Stimulated activated CD8-positive, alpha-beta memory T cell treated with anti-CD3 and anti-CD28 coated beads, Interleukin-15, amount 100 ng/mL, for 24 hours (primary cell): ENCODE measurements at regions not wholly inside any gene's neighbourhood (a gene's known extent, or its start where the extent isn't known, plus 50 kb on each side); places are given as distances from the start of the nearest gene placed in this dataset.

Source experiments
- DNase-seq: peaks from one replicate; pipeline ENCODE4 v3.0.0-alpha.2; 2020; ENCODE audit warnings: low read depth

DNA sequence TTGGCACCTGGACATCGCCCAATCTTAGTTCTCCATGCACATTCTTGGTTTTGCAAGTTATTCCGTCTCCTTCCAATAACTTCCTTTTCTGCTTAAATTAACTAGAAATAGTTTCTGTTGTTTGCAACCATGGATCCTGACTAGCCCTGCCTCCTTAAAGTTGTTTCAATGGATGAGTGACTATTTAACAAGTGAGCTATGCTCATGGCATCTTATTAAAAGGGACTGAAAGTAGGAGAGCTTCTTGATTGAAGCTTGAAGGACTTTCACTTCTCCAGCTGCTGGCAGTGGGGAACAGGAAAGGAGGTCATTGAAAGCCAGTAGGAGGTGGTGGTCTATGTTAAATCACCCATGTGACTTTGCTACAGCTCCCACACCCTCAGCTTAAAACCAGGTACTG lies 466.8 kb downstream of the ARHGEF28 start:
- DNase-seq: no peak

DNA sequence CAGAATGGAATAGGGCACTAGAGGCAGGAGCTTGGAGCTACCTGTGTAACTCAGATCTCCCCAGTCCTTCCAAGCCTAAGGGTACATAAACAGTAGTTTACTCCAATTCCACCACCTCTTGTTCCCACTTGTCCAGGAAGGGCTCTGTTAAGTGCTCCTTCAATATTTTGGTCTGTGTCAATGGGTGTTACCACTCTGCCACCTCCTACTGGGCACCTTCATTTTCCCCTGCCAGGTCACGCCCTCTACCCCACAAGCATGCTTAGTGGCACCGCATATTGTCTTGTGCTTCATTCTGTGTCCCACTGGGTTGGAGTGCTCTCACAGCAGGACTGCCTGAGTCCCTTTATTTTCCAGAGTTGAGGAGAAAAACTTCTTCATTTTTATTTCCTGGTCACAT lies 459.8 kb downstream of the ARHGEF28 start:
- no peak for DNase-seq

DNA sequence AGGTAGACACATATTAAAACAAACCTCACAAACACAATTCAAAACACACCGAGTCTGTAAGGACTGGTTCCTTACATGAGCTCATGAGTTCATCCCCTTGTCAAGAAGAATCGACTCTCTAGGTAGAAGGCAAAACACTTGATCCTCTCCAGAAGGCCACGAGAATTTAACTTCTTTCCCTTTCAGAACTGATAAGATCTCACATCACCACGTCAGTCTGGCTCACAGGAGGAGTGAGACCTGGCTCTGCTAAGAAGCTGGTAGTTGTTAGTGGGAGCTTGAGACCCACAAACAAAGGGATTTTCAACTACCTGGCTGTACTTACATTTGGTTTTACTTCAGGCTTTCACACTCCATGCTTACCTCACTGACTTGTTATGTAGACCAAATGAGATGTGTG lies 459.2 kb downstream of the ARHGEF28 start:
- no peak for DNase-seq

DNA sequence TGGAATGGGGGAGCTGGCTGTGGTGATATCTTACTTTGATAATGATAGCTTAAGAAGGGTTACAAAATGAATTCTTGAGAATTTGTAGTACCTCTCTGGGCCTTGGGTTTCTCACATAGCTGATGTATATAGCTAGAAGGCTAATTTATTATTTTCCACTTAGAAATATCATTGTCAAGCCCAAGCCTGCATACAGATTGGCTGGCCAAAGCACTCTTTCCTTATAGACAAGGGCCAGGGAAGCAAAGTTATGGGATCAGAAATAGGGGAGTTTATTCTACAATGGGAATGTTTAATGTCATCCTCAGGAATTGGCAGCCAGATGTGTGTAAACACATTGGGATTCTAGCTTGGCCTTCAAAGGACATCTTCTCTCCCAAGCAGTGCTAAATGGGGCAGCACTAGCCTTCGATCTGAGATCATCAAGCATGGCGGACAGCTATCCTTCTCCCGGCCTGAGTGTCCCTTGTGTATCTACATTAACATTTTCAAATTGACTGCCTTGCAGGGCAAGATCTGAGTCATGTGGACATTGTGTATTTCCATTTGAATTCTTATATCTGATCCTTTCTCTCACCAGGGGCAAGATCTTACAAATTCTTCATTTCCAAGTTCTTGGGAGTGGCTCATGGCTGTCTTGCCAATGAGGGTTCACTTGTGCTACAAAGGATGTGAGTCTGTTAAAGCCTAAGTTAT lies 457.2 kb downstream of the ARHGEF28 start:
- no peak for DNase-seq

DNA sequence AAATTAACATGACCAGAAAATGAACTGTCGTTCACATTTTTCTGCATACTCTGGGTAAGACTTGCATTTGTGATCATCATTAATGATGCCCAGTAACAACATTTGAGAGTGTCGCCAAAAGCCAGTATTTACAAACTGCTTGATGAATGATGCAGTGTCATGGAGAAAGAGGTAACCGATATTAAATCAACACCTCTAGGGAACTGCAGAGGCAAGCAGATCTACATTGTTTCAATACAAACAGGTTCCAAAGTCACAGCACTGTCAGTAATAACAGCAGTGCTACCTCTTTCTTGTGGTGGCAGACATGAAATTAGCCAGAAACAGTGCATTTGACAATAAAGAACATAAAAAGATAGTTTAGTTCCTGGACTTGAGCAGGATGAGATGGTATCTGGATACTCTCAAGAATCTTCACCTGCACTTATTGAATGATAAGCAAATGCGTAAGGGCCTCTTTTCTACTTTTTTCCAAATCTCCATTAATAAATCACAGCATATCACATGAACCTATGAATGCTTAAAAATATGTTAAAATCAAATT lies 456.6 kb downstream of the ARHGEF28 start:
- DNase-seq: no peak

DNA sequence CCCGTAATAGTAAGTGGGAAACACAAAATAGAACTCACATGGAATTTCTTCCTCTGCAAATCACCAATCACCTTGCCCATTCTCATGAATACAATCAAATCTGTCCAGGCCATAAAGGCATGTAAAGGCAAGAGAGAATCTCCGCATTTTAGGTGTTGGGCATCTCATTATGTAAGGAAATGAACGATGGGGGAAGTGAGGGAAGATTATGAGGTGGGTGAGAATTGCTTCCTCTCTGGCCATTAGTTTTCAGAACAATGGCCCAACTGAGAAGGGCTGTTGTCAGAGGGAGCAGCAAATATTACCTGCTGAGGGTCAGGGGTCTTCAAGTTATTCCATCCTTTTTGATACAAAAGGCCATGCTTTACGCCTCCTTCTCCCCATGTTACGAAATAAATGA lies 455.1 kb downstream of the ARHGEF28 start:
- DNase-seq: no peak

DNA sequence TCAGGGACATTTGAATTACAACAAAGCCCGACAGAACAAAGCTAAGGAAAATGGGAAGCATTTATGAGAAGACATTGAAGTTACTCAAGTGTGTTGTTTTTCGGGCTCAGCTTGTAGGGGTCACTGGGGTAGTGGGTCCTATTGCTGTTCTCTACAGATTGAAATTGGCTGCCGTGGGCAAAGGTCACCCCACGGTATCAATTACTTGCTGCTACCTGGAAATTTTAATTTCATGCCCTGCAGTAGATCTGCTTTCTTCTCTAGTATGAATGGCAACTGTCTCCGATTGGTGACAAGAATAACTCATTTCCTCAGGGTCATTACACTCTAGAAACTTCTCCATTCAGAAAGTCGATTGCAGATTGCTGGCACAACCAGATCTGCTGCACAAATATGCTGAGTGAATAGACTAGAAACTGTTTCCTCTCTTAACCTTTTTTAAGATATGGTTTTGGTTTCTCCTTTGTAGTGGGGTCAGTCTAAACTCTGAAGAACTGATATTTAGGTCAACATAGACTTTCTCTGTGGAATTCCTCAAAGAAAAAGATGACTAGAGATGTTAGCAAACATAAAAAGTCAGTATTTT lies 454.1 kb downstream of the ARHGEF28 start:
- DNase-seq: no peak

DNA sequence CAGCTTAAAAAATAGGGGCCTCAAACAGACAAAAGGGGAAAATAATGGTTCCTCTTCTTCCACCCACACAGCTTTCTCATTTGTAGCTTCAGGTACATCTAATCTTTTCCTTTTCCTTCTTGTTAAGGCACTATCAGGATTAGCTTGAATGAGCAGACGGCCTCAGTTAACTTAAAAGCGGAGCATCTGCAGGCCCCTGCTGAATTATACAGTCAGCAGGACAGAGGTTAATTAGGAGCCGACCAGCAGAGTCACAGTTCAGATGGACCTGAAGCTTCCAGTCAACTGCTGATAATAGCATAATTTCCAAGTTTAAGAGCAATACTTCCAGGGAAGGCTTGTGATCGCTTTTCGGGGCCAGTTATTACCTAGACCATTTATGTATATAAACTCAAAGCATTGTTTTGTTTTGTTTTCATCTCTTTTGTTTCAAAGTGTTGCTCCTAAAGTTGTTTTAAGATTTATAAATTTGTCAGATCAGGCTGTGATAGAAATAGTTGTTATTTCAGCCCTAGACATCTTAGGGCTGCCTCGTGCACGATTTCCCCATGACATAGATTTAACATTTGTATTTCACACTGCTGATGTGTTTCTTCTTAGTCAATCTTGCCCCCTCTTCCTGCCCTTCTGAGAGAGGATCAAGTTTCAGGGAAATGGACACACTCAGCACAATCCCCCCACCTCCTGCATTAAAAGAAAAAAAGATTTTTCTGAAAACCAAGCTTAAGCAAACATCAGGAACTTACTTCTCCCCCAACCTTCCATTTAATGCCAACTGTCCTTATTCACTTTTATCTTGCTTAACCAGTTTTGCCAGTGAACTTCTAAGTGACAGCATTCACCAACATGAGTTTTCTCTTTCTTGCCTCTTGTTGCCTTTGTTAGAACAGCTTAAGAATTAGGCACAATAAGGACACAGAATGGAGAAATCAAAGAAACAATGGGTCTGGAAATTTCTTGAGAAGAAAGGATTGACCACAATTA lies 449.8 kb downstream of the ARHGEF28 start:
- DNase-seq: no peak

DNA sequence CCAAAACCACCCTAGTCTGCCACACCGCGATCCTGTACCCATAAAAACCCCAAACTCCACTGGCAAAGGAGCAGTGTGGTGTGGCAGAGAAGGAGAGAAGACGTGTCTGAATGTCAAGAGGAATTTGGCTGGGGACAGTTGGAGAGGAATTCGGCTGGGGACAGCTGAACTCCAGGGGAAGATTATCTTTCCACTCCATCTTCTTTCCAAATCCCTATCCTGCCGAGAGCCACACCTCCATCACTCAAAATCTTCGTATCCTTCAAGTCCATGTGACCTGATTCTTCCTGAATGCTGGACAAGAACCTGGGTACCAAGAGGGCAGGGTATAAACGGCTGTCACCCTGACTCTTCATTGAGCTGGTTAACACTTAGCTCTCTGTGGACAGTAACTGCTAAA lies 448.1 kb downstream of the ARHGEF28 start:
- no peak for DNase-seq

DNA sequence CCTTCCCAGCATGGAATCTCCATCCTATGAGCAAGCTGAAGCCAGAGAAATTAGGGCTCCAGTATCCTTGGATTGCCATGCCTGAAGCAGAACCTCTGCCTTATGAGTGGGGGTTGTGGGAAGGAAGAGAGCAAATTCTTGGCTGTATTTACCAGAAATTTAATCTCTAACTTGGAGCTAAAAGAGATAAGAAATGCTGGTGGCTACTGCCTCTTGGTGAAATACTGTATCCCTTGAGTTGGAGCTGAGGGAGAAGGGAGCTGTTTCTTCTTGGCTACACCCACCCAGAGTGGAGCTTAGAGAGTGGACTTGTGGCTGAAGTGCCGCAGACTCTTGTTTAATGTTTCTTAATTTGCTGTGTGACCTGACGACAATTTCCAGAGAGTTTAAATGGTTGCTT lies 447.3 kb downstream of the ARHGEF28 start:
- no peak for DNase-seq

DNA sequence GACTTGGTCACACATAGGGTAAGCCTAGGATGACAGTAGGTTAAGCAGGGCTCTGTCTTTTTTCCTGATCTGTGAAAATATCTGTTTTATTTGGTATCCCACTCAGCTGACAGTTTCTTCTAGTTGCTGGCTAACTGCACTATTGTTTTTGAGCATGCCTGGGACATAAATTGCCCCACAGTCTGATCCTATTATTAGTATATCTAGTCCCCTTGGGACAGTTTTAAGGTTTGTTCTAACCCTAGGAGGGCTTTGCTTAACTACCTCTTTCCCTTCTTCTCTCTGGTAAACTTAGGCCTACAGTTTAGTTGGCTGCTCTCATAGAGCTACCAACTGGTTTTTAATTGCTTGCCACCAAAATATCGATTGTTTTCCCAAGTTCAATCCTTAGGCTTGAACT lies 446.6 kb downstream of the ARHGEF28 start:
- no peak for DNase-seq

DNA sequence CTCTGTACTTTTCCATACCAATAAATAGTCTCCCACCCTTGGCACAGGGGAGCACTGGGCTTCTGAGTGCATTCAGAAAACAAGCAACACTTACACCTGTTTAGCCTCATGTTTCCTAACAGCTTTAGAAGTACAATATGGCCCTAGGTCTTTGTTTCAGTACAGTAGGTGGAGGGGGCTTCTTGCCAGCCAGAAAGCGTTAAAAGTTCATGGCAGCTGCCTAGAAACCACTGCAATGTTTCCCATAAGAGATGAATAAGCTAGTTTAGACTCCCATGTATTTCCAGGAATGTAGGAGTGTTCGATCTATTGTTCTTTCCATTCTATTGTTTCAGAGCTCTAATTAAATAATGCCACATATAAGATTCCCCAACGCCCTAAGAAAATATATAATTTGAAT lies 444.8 kb downstream of the ARHGEF28 start:
- no peak for DNase-seq

DNA sequence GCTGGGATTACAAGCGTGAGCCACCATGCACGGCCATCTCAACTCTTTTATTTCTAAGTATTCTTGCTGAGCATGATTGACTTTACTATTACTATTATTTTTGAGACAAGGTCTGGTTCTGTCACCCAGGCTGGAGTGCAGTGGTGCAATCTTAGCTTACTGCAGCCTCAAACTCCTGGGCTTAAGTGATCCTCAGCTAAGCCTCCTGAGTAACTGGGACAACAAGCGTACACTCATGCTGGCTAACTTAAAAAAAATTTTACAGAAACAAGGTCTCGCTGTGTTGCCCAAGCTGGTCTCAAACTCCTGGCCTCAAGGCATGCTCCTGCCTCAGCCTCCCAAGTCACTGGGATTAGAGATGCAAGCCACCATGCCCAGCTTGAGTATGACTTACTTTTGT lies 443.7 kb downstream of the ARHGEF28 start:
- no peak for DNase-seq

DNA sequence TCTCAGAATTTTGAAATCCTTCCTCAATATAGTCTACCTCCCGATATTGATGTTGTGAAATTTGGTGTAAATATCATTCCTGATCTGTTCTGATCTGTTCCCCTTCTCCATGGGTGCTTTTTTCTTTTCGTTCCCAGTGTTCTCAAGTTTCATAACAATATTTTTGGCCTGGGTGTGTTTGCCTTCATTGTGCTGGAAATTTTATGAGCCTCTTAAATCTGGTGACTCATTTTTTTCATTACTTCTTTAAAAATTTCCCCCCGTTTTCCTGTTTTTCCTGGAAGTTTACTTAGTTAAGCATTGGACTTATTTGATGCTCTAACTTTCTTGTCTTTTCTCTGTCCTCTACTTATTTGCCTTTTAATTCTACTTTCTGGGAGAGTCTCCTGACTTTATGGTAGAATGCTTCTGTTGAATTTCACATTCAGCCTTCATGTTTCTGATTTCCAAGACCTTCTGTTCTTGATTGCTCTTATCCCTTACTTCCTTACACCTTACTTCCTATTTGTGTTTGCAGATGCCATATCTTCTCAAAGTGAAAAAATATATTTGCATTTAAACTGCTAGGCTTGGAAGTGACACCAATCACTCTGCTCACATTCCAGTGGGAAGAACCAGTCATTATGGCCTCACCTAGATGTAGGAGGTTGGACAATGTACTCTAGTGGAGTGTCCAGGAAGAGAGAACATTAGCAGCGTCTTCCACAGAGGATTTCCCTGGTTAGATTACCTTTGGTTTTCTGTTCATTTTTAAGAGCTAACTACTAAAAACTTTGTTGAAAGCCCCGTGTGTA lies 441.9 kb downstream of the ARHGEF28 start:
- DNase-seq: no peak

DNA sequence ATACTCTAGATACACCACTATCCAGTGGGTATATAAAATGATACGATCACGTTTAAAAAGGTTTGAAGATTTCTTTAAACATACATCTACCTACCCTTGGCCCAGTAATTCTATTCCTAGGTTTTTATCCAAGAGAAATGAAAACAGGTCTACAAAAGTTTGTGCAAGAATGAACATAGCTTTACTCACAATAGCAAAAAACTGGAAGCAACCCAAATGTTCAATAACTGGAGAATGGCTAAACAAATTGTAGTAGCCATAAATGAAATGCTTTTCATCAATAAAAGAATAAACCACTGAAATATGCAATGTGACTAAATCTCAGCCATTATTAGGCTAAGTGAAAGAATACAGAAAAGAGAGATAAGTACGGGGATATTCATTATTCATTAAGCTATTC lies 438.9 kb downstream of the ARHGEF28 start:
- no peak for DNase-seq

DNA sequence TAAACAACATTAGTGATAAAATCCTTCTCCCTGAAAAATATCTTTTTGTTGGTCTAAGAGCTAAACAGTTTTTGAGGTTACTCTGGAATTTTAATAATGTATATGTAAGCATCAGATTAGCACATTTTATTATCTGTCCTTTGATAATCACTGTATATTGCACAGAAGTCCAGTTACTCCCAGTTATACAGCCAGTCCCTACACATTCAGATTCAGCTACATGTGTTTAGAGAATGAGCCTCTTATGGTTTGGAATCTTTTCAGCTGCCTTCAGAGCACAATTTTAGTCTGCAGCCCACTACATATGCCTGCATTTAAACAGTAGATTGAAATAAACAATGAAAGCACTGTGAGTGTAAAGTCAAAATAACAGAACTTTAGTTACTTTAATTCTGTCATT lies 438.2 kb downstream of the ARHGEF28 start:
- no peak for DNase-seq

DNA sequence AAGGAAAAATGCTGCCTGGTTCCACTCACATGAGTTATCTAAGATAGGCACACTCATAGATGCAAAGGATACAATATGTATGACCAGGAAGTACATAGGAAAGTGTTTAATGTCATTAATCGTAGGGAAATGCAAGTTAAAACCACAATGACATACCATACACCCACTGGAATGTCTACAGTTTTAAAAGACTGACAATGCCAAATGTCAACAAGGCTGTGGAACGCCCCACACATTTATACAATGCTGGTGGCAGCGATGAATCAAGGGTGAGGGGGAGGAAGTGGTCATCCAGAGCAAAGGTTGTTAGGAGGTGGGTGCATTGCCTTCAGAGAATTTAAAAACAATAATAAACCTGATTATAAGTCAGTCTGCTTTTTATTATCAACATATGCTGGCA lies 437.8 kb downstream of the ARHGEF28 start:
- DNase-seq: no peak

DNA sequence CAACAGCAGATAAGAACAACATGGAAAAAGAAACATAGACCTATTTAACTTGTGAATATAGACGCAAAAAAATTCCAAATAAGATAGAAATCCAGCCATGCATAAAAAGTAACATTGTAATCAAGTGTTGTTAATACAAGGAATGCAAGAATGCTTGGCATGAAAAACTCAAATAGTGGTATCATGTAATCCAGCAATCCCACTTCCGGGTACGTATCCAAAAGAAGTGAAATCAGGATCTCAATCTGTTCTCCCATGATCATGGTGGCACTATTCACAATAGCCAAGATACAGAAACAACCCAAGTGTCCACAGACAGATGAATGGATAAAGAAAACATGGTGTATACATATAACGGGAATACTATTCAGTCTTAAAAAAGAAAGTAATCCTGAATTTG lies 437.4 kb downstream of the ARHGEF28 start:
- no peak for DNase-seq

DNA sequence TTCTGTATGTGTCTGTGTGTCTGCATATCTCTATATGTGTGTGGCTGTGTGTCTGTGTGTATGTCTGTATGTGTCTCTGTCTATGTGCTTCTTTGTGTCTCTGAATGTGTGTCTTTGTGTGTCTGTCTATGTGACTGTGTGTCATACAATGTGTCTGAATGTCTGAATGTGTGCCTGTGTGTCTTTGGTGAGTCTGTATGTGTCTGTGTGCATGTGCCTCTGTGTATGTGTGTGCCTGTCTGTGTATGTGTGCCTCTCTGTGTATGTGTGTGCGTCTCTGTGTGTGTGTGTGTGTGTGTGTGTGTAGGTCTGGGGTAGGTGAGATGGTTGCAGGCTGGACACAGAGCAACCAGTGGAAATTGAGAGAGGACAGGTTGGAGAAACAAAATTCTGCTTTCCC lies 435.3 kb downstream of the ARHGEF28 start:
- no peak for DNase-seq

DNA sequence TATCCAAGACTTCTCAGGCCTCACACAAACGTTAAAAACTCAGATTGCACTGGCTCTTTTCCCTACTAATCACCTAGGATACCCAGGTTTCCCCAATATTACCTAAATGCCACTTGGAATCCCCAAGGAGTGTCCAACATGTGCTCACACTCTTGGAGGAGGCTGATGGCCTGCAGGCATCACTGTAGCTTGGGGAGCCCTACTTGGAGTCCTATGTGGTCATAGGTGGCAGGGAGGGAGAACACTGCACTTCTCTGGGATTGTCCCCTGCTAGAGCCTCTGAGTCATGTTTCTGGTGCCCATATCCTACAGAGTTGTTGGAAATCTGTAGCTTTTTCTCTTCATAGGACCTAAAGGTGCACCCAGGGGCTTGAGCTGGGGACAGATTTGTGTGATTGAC lies 433.7 kb downstream of the ARHGEF28 start:
- no peak for DNase-seq

DNA sequence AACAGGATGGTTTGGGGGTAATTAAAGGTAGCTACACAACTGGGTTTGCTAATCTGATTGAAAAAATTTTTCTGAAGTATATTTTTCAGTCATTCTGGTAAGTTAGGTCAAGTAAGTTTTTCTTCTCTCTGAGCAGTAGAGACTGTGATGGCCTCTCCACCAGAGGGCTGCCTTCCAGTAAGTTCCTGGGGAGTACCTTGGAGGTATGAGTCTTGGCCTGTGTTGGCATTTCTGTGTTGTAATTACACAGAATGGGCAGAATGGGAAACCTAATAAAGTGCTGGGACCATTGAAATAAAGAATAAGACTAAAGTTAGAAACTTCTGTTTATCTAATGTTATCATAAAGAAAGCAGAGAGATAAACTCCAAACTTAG lies 430.8 kb downstream of the ARHGEF28 start:
- DNase-seq: no peak
